LHCN-M2 (cell line): ENCODE measurements at regions not wholly inside any gene's neighbourhood (a gene's known extent, or its start where the extent isn't known, plus 50 kb on each side); places are given as distances from the start of the nearest gene placed in this dataset.
"Not testable (repeated sequence)": the region's sequence is repeated elsewhere in the genome, so short reads cannot be mapped to it uniquely, and the experiment has no call there.

Source experiments
- DNase-seq: peaks from one replicate; pipeline ENCODE4 v3.0.0-alpha.2; 2012; ENCODE audit warnings: low read depth

DNA sequence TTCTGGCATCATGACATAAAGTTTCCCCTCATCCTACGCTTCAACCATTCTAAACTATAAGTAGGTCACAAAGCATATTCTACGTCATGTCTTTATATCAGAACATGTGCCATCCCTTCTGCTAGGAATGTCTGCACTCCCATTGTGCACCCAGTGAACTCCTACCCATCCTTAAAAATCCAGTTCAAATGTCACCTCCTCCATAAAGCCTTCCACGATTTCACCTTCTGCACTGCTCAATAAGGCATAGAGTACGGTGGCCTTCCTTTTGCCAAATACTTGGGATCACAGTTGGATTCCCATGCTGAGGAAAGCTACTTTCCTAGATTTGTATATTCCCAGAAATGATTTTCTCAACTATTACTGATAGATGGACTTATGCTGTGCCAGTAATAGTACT, 186.3 kb upstream of the ZKSCAN2 start:
- no peak for DNase-seq

DNA sequence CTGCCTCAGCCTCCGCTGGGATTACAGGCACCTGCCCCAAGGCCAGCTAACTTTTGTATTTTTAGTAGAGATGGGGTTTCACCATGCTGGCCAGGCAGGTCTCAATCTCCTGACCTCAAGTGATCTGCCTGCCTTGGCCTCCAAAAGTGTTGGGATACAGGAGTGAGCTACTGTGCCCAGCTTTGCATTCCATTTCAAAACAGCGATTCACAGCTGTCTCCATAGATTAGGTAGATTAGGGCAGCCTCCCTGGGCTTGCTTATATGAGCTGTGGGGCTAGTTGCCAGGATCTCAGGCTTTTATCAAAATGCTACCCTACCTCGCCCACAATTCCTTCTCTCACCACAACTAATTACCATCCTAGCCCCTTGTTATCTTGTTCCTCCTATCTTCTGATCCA, 176.4 kb upstream of the ZKSCAN2 start:
- no peak for DNase-seq

DNA sequence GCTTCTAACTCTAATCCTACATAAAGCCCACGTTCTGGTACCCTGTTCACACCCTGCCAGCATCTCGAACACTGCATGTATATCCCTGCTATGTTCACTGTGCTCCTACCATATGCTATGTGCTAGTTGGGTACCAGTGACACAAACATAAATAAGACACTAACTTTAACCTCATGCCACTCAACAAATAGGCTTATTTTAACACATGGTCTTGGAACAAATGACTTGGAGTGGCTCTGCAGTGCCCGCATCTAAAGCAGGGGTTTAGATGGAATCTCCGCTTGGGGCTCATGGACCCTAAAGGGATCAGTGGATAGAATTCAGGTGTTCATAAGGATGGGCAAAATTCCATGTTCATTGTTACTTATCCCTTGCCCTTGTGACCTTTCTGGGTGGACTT, 175.7 kb upstream of the ZKSCAN2 start:
- DNase-seq = no peak

DNA sequence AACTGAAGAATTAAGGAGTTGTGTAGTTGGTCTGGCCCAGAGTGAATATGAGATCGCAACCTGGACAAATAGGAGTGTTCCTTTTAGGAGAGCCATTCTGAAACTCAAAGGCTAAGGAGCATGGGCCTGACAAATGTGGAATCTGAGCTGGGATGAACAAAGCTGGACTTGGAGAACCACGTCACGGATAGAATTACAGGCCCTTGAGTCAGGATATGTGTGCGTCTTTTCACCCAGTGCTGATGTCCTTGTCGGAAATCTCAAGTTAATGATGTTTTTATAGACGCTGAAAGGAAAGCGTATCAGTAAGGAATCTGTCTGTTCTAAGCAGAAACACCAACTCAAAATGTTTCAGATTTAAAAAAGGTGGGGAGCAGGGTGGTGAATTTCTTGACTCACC, 173.8 kb upstream of the ZKSCAN2 start:
- no peak for DNase-seq

DNA sequence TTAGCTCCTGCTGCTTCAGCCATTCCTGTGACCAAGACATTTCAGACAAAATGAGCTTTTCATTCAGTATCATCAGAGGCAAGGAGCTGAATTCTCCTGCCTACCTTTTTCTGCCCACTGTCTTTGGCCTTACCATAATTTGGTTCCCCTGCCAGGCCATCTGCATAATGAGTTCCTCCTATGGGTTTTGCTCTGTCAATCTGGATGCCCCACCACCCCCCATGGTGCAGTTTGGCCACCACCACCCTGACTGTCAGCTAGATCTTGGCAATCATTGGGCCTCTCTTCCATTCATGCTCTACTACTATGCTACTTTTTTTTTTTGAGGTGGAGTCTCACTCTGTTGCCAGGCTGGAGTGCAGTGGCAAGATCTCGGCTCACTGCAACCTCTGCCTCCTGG, 169.2 kb upstream of the ZKSCAN2 start:
- DNase-seq = no peak

DNA sequence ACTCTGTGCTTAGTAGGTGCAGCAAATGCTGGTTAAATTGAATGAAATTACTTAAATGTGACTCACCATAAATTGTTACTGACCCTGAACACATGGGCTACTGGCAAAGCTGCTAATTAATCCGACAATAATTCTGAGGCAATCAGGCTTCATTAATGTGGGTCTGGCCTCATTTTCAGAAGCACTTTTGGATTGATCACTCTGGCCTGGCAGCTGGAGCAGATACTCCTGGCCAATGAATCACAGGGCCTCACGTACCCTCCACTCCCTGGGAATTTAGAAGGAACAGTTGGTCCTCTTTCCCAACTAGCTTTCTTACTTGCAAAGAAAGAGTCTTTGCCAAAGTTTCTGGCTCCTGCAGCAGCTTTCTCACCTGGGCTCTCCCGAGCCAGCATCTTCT, 162.0 kb upstream of the ZKSCAN2 start:
- DNase-seq = no peak

DNA sequence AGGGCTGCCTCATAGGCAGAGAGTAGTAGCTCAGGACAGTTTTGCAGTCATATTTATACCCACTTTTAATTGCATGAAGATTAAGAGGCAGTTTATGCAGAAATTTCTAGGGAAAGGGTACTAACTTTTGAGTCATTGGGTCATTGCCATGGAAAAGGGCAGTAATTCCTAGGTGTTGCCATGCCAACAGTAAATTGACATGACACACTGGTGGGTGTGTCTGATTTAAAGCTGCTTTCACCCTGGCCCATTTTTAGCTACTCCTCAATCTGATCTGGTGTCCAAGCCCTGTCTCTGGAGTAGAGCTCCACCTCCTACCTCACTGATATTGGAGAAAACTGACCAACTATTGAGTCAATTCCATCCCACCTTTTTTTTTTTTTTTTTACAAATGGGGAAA, 161.5 kb upstream of the ZKSCAN2 start:
- no peak for DNase-seq

DNA sequence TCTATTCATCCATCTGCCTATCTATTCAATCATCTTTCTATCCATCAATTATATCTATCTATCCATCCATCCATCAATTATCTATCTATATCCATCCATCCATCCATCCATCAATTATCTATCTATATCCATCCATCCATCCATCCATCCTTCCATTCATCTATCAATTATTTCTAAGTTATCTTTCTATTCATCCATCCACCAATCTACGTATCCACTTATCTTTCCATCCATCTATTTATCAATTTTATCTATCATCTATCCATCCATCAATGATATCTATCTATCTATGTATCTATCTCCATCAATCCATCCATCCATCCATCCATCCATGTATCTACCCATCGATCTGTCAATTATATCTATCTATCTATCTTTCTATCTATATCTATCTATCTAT, 158.4 kb upstream of the ZKSCAN2 start:
- no peak for DNase-seq

DNA sequence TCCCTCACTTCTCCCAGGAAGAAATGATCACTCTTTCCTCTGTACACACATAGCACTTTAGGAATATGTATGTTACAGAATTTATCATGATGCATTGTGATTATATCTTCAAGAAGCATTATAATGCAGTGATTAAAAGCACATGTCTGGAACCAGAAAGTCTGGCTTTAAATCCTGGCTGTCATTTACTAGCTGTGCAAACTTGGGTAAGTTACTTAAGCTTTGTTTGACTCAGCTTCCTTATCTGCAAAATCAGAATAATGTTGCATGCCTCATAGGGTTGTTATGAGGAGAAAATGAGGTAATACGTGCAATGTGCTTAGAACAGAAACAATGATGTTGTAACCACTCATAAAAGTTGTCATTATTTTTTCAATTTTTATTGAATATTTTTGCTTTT, 156.3 kb upstream of the ZKSCAN2 start:
- DNase-seq = no peak

DNA sequence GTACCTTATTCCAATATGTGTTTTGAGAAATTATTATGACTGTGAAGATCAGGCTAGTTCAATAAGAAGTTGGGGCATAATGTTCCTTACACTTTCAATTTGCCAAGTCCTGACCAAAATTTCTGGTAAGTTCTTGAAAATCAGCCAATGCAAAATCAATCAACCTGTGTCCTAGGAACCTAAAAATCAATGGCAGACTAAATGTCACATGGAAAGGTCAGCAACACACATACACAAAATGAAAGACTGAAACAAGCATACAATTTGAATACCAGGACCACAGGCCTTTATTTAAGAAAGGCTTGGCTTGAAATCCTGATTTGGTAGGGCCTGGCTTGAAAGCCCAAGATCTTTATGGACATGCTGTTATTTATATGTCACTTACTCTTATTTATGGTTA, 155.5 kb upstream of the ZKSCAN2 start:
- DNase-seq = no peak

DNA sequence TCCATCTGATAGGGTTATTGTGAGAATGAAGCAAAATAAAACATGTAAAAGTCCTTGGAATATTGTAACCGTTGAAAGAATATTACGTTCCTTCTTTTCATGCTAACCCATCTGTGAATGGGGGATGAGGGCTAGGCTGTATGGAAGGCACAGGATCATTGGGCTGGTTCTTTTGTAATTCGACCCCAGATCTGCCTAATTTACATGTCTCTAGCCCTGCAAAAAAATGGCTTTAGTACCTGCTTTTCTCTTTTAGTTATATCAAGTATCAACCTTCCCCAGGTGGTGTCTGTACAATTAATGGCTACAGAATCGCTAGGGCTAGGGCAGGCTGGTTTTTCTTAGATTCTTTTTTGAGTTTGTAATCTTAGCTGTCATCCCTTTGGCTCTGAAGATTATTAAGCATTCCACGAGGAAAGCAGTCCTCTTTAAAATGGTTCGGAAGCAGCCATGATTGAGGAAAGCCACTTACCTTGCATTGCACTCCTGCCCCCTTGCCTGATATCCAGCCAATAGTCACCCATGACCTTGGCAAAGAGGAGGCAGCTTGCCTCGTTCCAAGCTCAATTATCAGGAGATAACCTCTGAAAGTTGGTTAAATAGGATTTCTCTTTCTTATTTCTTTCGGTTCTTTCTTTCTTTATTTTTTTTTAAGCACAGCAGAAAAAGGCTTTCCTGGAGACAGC, 153.9 kb upstream of the ZKSCAN2 start:
- DNase-seq = no peak

DNA sequence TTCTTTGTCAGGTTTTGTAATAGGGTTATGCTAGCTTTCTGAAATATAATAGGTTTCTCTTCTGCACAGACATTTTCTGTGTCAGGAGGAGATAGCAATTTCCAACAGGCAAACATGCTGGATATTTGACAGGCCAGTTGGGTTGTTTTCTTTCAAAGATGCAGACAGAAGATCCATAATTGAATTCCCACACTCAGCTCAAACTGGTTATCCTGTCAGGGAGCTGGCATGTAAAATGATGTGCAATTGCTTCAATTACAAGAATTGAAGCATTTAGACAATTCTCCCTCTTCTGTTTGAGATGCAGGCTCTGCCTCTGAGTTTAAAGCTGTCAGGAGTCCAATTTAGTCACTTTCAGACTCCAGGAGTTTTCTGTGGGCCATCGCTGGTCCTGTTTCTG, 146.2 kb upstream of the ZKSCAN2 start:
- no peak for DNase-seq

DNA sequence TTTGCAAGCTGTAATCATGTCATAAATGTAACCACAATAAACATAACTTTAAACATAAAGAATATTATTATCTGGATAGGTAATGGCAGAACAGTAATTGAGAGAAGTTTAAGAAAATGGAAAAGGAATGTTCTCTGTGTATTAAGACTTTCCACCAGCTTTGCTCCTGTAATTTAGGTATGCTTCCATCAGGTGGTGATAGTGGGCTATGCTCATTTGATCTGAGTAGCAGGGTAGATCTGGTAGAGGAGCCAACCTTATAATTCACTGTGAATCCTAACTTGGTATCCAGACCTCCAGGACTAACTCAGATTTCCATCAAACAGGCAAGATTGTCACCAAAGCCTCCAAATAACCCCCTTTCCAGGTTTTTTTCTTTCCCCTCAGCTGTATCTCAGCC, 137.9 kb upstream of the ZKSCAN2 start:
- no peak for DNase-seq

DNA sequence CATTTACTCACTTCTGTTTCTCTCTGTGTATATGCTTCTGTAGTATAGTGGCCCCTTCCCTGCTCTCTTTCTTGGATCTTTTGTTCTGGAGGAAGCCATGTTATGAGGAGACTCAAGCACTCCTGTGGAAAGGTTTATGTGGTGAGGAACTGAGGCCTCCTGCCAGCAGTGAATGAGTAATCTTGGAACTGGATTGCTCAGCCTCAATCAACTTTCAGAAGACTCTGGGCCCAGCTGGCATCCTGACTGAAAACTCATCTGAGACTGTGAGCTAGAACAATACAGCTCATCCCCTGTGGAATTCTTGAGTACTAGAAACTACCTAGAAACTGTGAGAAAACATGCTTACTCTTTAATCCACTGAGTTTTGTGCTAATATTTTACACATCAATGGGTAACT, 133.1 kb upstream of the ZKSCAN2 start:
- peak; percentile 1 for DNase-seq

DNA sequence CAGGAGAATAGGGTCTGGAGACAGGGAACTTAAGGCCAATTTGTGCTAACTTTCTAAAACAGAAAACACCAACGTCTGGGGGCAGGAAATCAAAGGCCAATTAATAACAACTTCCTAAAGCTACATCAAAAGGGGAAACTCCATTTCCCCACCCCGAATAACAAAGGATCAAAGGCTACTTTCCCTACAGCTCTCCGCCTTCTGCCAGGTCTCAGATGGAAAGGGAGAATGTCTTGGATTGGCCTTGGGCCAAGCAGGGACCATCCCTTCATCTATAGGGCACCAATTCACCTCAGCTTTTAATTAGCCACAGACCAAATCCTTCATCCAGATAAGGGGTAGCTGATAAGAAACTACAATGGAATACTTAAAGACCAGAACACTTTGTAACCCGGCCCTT, 116.9 kb upstream of the ZKSCAN2 start:
- no peak for DNase-seq

DNA sequence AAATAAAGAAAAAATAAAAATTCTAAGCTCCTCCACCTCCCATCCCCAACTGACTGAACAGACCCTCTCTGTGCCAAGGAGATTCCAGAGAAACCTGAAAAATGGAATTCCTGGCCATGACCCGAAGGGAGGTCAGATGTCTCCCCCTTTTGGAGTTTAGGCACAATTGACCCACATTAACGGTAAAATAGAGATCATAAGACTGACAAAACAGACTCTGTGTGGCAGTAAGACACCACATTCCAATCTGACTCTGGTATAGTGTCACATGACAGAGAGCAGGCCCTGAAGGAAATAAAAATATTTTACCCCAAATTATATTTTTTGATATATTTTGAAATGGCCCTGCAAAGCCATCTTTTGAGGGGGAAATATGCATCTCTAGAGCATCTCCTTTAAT, 115.1 kb upstream of the ZKSCAN2 start:
- DNase-seq = peak; percentile 5

DNA sequence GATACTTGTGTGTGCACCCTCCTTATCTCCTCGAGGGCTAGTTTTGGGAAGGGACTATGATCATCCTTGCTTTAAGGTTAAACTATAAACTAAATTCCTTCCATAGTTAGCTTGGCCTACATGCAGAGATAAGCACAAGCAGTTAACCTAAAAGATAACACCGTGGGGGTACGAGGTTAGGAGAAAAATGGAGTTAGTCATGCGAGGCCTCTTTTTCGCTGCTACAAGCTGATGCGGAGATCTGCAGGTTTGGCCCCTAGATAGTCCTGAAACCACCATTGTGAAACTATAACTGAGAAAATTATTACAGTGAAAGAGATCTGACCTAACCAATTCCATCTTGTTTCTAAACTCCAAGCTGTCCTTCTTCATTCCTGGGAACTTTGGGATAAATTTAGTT, 113.7 kb upstream of the ZKSCAN2 start:
- DNase-seq = no peak

DNA sequence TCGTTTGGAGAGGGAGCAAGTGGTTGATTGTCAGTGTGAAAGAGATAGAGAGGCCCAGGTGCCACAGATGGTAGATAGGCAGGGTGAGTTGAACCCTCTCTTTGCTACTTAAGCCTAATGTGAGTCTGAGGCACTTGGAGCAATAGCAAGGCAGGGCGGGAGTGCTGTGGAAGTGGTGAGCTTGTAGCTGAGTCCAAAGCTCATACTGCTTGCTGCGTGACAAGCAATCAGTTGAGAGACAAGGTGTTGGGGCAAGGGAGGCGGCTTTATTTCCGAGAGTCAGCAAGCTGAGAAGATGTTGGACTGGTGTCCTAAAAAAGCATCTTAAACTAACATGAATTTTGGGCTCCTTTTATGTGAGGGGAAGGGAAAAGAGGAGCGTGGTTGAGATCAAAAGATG, 112.9 kb upstream of the ZKSCAN2 start:
- no peak for DNase-seq

DNA sequence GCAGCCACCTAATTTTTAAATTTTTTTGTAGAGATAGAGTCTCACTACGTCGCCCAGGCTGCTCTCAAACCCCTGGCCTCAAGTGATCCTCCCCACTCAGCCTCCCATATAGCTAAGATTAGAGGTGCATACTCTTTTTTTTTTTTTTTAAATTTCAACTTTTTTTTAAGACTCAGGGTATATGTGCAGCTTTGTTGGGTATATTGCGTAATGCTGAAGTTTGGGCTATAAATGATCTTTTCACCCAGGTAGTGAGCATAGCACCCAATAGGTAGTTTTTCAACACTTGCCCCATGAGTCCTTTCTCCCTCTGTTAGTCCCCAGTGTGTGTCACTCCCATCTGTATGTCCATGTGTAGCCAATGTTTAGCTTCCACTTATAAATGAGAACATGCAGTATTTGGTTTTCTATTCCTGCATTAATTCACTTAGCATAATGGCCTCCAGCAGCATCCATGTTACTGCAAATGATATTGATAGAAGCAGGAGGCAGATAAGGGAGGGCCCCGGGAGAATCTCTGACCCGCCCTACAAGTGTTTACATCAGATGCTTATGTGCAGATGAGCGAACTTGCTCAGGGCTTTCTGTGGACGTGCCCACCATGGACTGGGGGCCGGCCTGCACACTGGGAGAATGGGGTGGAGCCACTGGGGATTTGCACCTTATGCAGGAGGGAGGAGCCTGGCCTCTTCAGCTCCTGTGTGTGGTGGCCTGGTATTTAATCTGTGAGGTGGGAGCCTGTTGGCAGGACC, 110.3 kb upstream of the ZKSCAN2 start:
- DNase-seq = no peak

DNA sequence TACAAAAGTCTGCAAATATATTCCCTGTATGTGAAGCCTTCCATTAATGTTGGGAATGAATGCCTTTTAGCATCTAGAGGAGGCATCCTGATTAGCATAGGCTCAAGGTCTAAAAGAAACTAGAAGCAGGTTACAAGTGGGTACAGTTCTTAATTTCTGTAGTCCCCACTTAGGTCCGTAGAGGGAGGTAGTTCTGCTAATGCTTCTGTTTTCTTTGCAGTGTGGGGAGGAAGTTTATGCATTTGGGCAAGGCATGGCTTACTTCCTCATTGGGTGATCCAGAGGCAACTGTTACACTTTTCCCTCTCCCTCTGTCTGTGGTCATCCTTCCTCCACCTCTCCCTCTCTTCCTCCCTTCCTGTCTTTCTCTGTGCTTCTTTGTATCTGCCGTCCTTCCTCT, 108.4 kb upstream of the ZKSCAN2 start:
- DNase-seq = no peak

DNA sequence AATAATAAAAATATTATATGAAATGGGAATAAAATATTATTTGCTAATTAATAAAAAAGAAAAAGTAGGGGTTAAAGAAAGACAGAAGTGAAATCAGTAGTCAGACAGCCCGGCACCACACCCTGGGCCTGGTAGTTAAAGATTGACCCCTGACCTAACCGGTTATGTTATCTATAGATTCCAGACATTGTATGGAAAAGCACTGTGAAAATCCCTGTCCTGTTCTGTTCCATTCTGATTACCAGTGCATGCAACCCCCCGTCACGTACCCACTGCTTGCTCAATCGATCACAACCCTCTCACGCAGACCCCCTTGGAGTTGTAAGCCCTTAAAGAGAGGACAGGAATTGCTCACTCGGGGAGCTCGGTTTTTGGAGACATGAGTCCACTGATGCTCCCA, 101.9 kb upstream of the ZKSCAN2 start:
- not testable (repeated sequence) for DNase-seq

DNA sequence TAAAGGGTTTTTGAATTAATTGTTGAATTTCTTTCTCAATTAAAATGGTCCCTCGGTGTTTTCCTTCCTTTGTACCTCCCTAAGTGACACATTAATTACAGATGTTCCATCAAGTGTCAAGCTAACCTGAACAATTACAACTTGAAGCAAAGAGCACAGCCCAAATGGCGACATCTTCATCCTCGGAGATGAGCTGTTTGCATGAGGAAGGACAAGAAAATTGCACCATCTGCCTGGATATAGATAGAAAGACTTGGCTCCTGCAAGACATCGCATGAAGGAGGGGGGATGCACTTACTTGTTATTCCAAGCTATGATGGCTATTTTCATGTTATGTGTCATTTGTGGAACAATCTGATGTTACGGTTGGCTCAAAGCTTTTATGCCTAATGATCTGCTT, 86.4 kb upstream of the ZKSCAN2 start:
- DNase-seq = no peak

DNA sequence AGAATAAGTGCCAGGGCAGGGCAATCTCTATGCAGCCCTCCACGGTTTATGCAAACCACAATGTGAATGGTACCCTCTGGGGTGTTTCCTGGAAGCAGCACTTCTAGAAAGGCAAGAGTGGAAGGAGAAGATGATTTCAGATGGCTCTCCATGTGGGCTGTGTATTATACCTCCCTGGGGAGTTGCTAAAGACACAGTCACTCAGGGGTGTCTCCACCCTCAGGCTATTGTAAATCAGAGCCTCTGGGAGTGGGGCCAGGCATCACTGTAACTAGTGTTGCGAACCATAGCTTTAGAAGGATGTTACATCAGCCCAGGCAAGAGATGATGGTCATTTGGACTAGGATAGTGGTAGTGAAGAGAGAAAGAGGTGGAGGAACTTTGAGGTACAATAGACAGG, 83.3 kb upstream of the ZKSCAN2 start:
- no peak for DNase-seq
